GM13976 (cell line): ENCODE measurements at regions not wholly inside any gene's neighbourhood (a gene's known extent, or its start where the extent isn't known, plus 50 kb on each side); places are given as distances from the start of the nearest gene placed in this dataset.

Experiments used
- DNase-seq: peaks from one replicate; pipeline ENCODE4 v3.0.0; 2012; ENCODE audit warnings: low spot score
- in situ Hi-C: fragments of 300-500 bp; cut with MboI; formaldehyde crosslinking; loops from one replicate; pipeline ENCODE4 v1.12.0; 2022; ENCODE audit warnings: low sequenced_read_pairs, mixed read lengths, inconsistent platforms; ENCODE audit not compliant: unreplicated experiment
- TF ChIP-seq, protein P1 (sequence below): IDR thresholded peaks from 2 replicates; pipeline ENCODE4 v1.5.1; 2012; ENCODE audit warnings: borderline replicate concordance, mild to moderate bottlenecking; ENCODE audit not compliant: insufficient read depth; ENCODE audit errors: extremely low read depth, missing control alignments, control extremely low read depth

DNA sequence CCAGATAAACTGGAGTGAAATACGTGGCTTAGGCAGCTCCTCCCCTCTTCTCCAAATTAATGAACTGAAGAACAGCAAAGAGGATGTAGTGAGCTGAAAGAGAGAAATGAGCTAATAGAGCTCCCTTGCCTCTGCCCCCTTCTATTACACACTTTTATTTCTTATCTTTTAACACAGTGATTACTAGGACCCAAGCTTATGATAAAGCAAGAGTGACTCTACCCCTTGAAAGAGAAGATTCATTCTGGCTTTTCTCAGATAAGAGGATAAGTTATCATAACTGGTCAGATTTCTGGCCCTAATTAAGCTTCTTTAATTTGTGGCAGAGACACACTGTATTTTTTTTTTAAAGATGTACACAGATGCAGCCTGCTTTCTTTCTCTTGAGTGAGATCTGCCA lies 102.2 kb downstream of the MSTN start:
- TF ChIP-seq, protein P1, sequence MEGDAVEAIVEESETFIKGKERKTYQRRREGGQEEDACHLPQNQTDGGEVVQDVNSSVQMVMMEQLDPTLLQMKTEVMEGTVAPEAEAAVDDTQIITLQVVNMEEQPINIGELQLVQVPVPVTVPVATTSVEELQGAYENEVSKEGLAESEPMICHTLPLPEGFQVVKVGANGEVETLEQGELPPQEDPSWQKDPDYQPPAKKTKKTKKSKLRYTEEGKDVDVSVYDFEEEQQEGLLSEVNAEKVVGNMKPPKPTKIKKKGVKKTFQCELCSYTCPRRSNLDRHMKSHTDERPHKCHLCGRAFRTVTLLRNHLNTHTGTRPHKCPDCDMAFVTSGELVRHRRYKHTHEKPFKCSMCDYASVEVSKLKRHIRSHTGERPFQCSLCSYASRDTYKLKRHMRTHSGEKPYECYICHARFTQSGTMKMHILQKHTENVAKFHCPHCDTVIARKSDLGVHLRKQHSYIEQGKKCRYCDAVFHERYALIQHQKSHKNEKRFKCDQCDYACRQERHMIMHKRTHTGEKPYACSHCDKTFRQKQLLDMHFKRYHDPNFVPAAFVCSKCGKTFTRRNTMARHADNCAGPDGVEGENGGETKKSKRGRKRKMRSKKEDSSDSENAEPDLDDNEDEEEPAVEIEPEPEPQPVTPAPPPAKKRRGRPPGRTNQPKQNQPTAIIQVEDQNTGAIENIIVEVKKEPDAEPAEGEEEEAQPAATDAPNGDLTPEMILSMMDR = no peak
- DNase-seq = no peak
- in situ Hi-C loops = no loop called here

DNA sequence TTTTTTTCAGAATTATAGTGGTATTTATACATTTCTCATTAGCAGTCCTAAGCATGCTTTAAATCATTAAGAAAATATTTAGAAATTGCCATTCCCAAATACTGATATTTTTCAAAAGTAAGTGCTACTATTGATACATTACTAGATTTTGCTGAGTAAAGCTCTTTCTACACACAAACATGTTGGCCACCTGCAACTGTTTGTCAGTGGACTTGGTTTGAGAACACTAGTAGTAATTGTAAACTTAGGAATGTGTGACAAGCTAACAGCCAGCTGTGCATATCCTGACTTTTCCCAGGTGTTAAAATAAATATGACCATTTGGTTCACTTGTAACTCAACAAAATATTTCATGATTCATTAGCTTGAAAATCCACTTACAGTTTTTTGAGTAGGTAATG lies 103.1 kb downstream of the MSTN start:
- TF ChIP-seq, protein P1 = no peak
- no peak for DNase-seq
- in situ Hi-C loops = no loop called here

DNA sequence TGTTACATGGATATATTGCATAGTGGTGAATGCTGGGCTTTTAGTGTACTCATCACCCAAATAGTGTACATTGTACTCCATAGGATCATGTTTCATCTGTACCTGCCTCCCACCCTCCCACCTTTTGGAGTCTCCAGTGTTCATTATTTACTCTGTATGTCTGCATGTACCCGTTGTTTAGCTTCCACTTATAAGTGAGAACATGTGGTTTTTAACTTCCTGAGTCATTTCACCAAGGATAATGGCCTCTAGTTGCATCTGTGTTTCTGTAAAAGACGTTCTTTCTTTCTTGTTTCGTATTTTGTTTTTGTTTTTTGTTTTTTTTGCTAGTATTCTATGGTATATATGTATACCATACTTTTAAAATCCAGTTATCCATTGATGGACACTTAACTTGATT lies 107.5 kb downstream of the MSTN start:
- TF ChIP-seq, protein P1 = no peak
- no peak for DNase-seq
- in situ Hi-C loops = no loop called here

DNA sequence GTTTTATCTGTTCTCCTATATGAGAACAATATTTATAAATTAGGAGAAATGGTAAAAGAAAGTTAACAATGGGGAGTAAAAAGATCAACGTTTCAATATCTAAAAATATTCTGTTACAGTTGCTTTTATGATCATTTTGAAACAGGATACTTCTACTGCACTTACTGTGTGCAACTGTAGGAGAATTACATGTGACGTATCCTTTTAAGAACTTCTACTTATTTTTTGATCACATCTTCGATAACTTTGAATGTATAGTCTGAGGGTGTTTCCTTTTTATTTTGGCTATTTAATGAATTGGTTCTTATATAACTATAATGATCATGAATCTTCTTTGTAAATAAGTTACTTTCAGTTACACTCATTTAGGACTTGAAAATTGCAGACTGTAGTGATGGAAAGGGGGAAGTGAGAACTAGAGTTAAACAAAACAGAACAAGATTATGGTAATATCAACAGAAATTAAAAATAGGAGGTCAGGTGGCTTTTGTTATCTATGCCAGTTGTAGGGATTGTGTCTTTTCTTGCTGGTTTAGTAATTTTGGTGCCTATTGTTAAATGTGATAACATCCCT lies 109.9 kb downstream of the MSTN start:
- peak; percentile 38 for DNase-seq
- in situ Hi-C loops = no loop called here
- TF ChIP-seq, protein P1 = no peak

DNA sequence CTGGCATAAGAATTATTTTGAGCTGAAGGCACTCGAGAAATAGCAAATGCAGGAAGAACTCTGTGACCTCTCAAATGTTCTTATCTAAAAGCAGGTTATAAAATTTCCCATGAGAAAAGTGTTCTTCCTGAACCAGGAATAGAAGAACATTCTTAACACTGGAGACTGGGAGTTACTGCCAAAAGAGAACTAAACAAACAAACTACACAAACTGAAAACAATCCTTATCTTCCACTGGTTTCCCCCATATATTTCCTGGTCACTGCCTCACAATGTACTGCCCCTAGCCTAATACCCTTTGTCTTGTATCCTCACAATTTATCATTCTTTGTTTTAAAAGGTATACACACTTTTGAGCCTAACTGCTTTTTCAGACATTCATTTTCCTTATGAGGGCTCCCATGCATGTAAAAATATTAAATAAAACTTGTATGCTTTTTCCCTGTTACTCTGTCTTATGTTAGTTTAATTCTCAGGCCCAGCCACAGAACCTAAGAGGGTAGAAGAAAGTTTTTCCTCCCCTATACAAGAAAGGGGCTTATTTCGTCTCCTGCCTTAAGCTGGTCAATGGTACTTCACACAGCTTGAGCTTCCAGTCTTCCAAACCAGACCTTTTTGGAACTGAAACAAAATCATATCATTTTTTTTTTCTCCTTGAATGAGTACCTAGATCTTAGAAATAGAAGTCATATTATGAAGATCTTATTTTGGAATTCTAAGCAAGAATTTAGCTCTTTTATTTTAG lies 110.6 kb downstream of the MSTN start:
- no peak for DNase-seq
- TF ChIP-seq, protein P1 = no peak
- in situ Hi-C loops = no loop called here

DNA sequence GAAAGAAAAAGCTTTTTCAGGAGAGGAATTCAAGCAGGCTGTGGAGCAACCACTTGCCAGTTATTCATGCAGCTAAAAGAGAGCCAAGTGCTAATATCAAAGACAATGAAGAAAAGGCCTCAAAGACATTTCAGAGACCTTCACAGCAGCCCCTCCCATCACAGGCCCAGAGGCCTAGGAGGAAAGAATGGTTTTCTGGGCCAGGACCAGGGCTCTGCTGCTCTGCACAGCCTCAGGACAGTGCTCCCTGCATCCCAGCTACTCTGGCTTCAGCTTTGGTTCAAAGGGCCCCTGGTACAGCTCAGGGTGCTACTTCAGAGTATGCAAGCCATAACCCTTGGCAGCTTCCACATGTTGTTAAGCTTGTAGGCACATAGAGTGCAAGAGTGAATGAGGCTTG lies 119.5 kb downstream of the MSTN start:
- TF ChIP-seq, protein P1 = no peak
- DNase-seq = no peak
- in situ Hi-C loops = no loop called here
